GM23338 (cell line): ENCODE measurements at regions not wholly inside any gene's neighbourhood (a gene's known extent, or its start where the extent isn't known, plus 50 kb on each side); places are given as distances from the start of the nearest gene placed in this dataset.

Experiments used
- ATAC-seq: fragments of 200-7000 bp; cut with Tn5 transposase; 3 replicates; pipeline ENCODE4 v1.9.1; 2020
- DNase-seq: peaks from one replicate; pipeline ENCODE4 v3.0.0-alpha.2; 2015; ENCODE audit warnings: low spot score
- H2AFZ ChIP-seq: fragments of 200-600 bp; sonication (generic); 2 replicates; pipeline ENCODE4 v1.8.0; 2016; ENCODE audit warnings: antibody characterized with exemption, mild to moderate bottlenecking, moderate library complexity
- H3F3A ChIP-seq: fragments of 200-600 bp; sonication (generic); replicated peaks from 2 replicates; pipeline ENCODE4 v1.8.0; 2017; ENCODE audit warnings: antibody characterized with exemption, mixed run types, low read depth
- H3K27ac ChIP-seq: fragments of 200-600 bp; sonication (generic); 2 replicates; pipeline ENCODE4 v1.6.1; 2016; ENCODE audit warnings: low read depth
- H3K27me3 ChIP-seq: fragments of 200-600 bp; sonication (generic); 2 replicates; pipeline ENCODE4 v1.8.0; 2016; ENCODE audit warnings: mild to moderate bottlenecking, mixed run types, moderate library complexity; ENCODE audit not compliant: insufficient read depth
- H3K36me3 ChIP-seq: fragments of 200-600 bp; sonication (generic); 2 replicates; pipeline ENCODE4 v1.8.0; 2016; ENCODE audit warnings: mild to moderate bottlenecking; ENCODE audit not compliant: insufficient read depth
- H3K4me1 ChIP-seq: fragments of 200-600 bp; sonication (generic); 2 replicates; pipeline ENCODE4 v1.8.0; 2016; ENCODE audit warnings: mild to moderate bottlenecking, moderate library complexity; ENCODE audit not compliant: insufficient read depth
- H3K4me2 ChIP-seq: fragments of 200-600 bp; sonication (generic); 2 replicates; pipeline ENCODE4 v1.7.1; 2017; ENCODE audit warnings: mixed run types
- H3K4me3 ChIP-seq: fragments of 200-600 bp; sonication (generic); 2 replicates; pipeline ENCODE4 v1.6.1; 2016; ENCODE audit warnings: mixed run types
- H3K79me2 ChIP-seq: fragments of 200-600 bp; sonication (generic); replicated peaks from 2 replicates; pipeline ENCODE4 v1.8.0; 2017; ENCODE audit warnings: mild to moderate bottlenecking; ENCODE audit not compliant: insufficient read depth
- H3K9me2 ChIP-seq: fragments of 200-600 bp; sonication (generic); 2 replicates; pipeline ENCODE4 v1.8.0; 2017; ENCODE audit not compliant: insufficient read depth
- H4K20me1 ChIP-seq: fragments of 200-600 bp; sonication (generic); replicated peaks from 2 replicates; pipeline ENCODE4 v1.8.0; 2017; ENCODE audit warnings: mild to moderate bottlenecking; ENCODE audit not compliant: insufficient read depth
- H3K27ac Mint-ChIP-seq: 2 replicates; pipeline ENCODE4 v1.8.0; 2020; ENCODE audit warnings: inconsistent platforms, mild to moderate bottlenecking, moderate library complexity, mixed read lengths
- H3K27me3 Mint-ChIP-seq: 3 replicates; pipeline ENCODE4 v1.8.0; 2022; ENCODE audit warnings: low read depth, mild to moderate bottlenecking, moderate library complexity, mixed read lengths, inconsistent platforms; ENCODE audit not compliant: insufficient read depth, poor library complexity
- H3K36me3 Mint-ChIP-seq: 3 replicates; pipeline ENCODE4 v1.8.0; 2021; ENCODE audit warnings: low read depth, mild to moderate bottlenecking, inconsistent platforms, moderate library complexity, mixed read lengths
- H3K4me1 Mint-ChIP-seq: 3 replicates; pipeline ENCODE4 v1.8.0; 2020; ENCODE audit warnings: mild to moderate bottlenecking, inconsistent platforms, mixed read lengths
- H3K4me3 Mint-ChIP-seq: 3 replicates; pipeline ENCODE4 v1.8.0; 2021; ENCODE audit warnings: moderate library complexity, mild to moderate bottlenecking, inconsistent platforms, mixed read lengths
- H3K9me3 Mint-ChIP-seq: 3 replicates; pipeline ENCODE4 v1.8.0; 2020; ENCODE audit warnings: moderate library complexity, mild to moderate bottlenecking, inconsistent platforms, mixed read lengths
- CREB1 ChIP-seq: fragments of 250-450 bp; sonication (Bioruptor Pico); IDR thresholded peaks from 2 replicates; pipeline ENCODE4 v1.5.0; 2020; ENCODE audit warnings: low read depth, mild to moderate bottlenecking, moderate library complexity
- EZH2phosphoT487 ChIP-seq: fragments of 200-600 bp; sonication (generic); IDR thresholded peaks from one replicate; pipeline ENCODE4 v1.8.1; 2018; ENCODE audit warnings: antibody characterized with exemption; ENCODE audit not compliant: unreplicated experiment
- POLR2AphosphoS5 ChIP-seq: IDR thresholded peaks from 2 replicates; pipeline ENCODE4 v1.6.1; 2016; ENCODE audit warnings: antibody characterized with exemption, low read depth
- STAT1 ChIP-seq: IDR thresholded peaks from one replicate; pipeline ENCODE4 v1.6.1; 2016; ENCODE audit warnings: antibody characterized with exemption; ENCODE audit not compliant: unreplicated experiment
- ZNF331 ChIP-seq: fragments of 250-450 bp; sonication (Bioruptor Pico); IDR thresholded peaks from 2 replicates; pipeline ENCODE4 v1.5.0; 2020; ENCODE audit warnings: low read depth, mild to moderate bottlenecking, moderate library complexity
- TF ChIP-seq, protein P1 (sequence below): fragments of 250-450 bp; sonication (Bioruptor Pico); IDR thresholded peaks from 2 replicates; pipeline ENCODE4 v1.5.0; 2020; ENCODE audit warnings: mild to moderate bottlenecking, moderate library complexity
- TF ChIP-seq, protein P2 (sequence below): IDR thresholded peaks from 2 replicates; pipeline ENCODE4 v1.6.1; 2016; ENCODE audit warnings: antibody characterized with exemption
- TF ChIP-seq, protein P3 (sequence below), 2 experiments: fragments of 200-600 bp in 1 of 2; sonication (generic) in 1 of 2; conservative IDR thresholded peaks; 2 replicates each; pipeline versions ENCODE4 v1.5.1 to v1.6.1; 2016 to 2017; ENCODE audit warnings: antibody characterized with exemption in 2 of 2, low read depth in 2 of 2, mild to moderate bottlenecking in 2 of 2, moderate library complexity in 1 of 2

DNA sequence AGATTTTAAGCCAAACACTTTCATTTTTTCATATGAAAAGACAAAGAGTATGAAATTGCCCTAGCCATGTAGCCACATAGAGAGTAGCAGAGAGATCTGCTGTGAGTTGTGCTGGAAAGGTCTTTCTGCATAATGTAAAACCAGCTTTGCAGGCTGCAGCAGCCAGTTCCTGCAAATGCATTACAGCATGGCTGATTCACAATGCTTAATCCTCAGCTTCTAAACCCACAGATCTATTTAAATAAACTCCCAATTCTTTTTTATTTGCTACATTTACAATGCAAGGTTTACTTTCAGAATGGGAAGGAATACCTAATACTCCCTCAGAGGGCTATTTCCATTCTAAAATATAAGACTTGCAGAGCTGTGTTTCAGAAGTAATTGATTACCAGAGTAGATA, 185.6 kb upstream of the STARD13 start (continued):
- TF ChIP-seq, protein P1, sequence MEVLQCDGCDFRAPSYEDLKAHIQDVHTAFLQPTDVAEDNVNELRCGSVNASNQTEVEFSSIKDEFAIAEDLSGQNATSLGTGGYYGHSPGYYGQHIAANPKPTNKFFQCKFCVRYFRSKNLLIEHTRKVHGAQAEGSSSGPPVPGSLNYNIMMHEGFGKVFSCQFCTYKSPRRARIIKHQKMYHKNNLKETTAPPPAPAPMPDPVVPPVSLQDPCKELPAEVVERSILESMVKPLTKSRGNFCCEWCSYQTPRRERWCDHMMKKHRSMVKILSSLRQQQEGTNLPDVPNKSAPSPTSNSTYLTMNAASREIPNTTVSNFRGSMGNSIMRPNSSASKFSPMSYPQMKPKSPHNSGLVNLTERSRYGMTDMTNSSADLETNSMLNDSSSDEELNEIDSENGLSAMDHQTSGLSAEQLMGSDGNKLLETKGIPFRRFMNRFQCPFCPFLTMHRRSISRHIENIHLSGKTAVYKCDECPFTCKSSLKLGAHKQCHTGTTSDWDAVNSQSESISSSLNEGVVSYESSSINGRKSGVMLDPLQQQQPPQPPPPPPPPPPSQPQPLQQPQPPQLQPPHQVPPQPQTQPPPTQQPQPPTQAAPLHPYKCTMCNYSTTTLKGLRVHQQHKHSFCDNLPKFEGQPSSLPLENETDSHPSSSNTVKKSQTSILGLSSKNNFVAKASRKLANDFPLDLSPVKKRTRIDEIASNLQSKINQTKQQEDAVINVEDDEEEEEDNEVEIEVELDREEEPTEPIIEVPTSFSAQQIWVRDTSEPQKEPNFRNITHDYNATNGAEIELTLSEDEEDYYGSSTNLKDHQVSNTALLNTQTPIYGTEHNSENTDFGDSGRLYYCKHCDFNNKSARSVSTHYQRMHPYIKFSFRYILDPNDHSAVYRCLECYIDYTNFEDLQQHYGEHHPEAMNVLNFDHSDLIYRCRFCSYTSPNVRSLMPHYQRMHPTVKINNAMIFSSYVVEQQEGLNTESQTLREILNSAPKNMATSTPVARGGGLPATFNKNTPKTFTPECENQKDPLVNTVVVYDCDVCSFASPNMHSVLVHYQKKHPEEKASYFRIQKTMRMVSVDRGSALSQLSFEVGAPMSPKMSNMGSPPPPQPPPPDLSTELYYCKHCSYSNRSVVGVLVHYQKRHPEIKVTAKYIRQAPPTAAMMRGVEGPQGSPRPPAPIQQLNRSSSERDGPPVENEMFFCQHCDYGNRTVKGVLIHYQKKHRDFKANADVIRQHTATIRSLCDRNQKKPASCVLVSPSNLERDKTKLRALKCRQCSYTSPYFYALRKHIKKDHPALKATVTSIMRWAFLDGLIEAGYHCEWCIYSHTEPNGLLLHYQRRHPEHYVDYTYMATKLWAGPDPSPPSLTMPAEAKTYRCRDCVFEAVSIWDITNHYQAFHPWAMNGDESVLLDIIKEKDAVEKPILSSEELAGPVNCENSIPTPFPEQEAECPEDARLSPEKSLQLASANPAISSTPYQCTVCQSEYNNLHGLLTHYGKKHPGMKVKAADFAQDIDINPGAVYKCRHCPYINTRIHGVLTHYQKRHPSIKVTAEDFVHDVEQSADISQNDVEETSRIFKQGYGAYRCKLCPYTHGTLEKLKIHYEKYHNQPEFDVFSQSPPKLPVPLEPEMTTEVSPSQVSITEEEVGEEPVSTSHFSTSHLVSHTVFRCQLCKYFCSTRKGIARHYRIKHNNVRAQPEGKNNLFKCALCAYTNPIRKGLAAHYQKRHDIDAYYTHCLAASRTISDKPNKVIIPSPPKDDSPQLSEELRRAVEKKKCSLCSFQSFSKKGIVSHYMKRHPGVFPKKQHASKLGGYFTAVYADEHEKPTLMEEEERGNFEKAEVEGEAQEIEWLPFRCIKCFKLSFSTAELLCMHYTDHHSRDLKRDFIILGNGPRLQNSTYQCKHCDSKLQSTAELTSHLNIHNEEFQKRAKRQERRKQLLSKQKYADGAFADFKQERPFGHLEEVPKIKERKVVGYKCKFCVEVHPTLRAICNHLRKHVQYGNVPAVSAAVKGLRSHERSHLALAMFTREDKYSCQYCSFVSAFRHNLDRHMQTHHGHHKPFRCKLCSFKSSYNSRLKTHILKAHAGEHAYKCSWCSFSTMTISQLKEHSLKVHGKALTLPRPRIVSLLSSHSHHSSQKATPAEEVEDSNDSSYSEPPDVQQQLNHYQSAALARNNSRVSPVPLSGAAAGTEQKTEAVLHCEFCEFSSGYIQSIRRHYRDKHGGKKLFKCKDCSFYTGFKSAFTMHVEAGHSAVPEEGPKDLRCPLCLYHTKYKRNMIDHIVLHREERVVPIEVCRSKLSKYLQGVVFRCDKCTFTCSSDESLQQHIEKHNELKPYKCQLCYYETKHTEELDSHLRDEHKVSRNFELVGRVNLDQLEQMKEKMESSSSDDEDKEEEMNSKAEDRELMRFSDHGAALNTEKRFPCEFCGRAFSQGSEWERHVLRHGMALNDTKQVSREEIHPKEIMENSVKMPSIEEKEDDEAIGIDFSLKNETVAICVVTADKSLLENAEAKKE (CRISPR knock-in tag) = no peak

DNA sequence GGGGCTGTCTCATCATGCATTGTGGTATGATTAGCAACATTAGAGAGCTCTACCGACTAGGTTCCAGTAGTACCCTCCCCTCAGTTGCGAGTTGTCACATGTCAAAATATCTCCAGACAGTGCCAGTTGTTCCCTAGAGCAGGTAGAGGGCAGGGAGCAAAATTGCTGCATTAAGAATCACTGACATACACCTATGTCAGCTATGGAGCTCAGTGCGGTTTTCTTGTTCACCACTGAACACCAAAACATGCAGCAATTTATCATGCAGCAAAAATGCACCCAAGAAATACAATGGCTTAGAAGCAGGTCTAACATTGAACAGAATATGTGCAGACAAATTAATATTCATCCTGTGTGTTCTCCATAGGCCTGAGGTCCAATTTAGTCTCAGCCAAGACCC, 186.9 kb upstream of the STARD13 start:
- H4K20me1 ChIP-seq = no peaks in the 10 kb centered on the region
- 0 out of 2 replicates have a peak overlapping the region, but pooled peaks have one; percentile 15 for H2AFZ ChIP-seq
- Mint-ChIP-seq H3K27me3 (no peaks in the 10 kb centered on the region), H3K27ac (no peak overlapping the region), H3K4me1 (peaks cover 13% of the 10 kb centered on the region; the same call in 2 of the 3 replicates), H3K36me3 (peaks cover 15% of the 10 kb centered on the region), H3K9me3 (peaks cover 18% of the 10 kb centered on the region), H3K4me3 (no peak overlapping the region)
- DNase-seq (no peak), ATAC-seq (no peak)
- no peaks in the 10 kb centered on the region for H3K79me2 ChIP-seq
- H3K27me3 ChIP-seq = no peaks in the 10 kb centered on the region
- no peak overlapping the region for H3K4me2 ChIP-seq
- no peaks in the 10 kb centered on the region for H3K36me3 ChIP-seq
- H3K9me2 ChIP-seq = peaks cover 13% of the 10 kb centered on the region
- H3K4me3 ChIP-seq = no peak overlapping the region
- H3K27ac ChIP-seq = no peak overlapping the region
- no peaks in the 10 kb centered on the region for H3F3A ChIP-seq
- peaks cover 7% of the 10 kb centered on the region for H3K4me1 ChIP-seq
- TF ChIP-seq CREB1 = no peak
- TF ChIP-seq EZH2phosphoT487 = no peak
- TF ChIP-seq POLR2AphosphoS5 = no peak
- no peak for TF ChIP-seq ZNF331 (CRISPR knock-in tag)
- TF ChIP-seq, protein P2, sequence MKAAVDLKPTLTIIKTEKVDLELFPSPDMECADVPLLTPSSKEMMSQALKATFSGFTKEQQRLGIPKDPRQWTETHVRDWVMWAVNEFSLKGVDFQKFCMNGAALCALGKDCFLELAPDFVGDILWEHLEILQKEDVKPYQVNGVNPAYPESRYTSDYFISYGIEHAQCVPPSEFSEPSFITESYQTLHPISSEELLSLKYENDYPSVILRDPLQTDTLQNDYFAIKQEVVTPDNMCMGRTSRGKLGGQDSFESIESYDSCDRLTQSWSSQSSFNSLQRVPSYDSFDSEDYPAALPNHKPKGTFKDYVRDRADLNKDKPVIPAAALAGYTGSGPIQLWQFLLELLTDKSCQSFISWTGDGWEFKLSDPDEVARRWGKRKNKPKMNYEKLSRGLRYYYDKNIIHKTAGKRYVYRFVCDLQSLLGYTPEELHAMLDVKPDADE = no peak
- TF ChIP-seq STAT1 = no peak
- TF ChIP-seq, protein P3, sequence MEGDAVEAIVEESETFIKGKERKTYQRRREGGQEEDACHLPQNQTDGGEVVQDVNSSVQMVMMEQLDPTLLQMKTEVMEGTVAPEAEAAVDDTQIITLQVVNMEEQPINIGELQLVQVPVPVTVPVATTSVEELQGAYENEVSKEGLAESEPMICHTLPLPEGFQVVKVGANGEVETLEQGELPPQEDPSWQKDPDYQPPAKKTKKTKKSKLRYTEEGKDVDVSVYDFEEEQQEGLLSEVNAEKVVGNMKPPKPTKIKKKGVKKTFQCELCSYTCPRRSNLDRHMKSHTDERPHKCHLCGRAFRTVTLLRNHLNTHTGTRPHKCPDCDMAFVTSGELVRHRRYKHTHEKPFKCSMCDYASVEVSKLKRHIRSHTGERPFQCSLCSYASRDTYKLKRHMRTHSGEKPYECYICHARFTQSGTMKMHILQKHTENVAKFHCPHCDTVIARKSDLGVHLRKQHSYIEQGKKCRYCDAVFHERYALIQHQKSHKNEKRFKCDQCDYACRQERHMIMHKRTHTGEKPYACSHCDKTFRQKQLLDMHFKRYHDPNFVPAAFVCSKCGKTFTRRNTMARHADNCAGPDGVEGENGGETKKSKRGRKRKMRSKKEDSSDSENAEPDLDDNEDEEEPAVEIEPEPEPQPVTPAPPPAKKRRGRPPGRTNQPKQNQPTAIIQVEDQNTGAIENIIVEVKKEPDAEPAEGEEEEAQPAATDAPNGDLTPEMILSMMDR (conservative IDR thresholded peaks at IDR 0.05; ENCODE audit: low read depth in 2 of 2) = no peak
